GM21737 (cell line): ENCODE measurements at regions not wholly inside any gene's neighbourhood (a gene's known extent, or its start where the extent isn't known, plus 50 kb on each side); places are given as distances from the start of the nearest gene placed in this dataset.

Source experiments
- ATAC-seq: cut with Tn5 transposase; IDR thresholded peaks from one replicate; pipeline ENCODE4 v1.9.1; 2021; ENCODE audit warnings: mild to moderate bottlenecking, moderate library complexity; ENCODE audit not compliant: unreplicated experiment

DNA sequence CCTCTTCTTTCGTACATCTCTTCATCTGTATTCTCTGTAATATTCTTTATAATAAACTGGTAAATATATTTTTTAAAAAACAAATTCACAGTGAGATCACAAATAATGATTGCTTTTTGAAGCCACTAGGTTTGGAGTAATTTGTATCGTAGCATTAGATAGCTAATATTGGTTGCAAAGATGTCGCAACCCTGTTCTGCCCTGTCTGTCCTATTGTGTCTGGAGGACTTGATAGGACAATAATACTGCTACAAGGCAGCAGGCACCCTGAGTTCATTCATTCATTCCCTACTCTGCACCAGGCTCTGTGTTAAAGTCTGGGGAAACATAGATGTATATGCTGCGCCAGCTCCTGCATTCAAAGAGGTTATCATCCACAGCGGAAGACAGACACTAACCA is 206.7 kb upstream of the KLF4 start:
- ATAC-seq, result no peak

GRCh38 chr9:107694390-107694789 is 204.8 kb upstream of the KLF4 start:
- ATAC-seq, result no peak

- ATAC-seq, result no peak
Measured at GRCh38 chr9:107693625-107694326, 204.2 kb upstream of the KLF4 start.

GRCh38 chr9:107691664-107692063 is 202.1 kb upstream of the KLF4 start:
- ATAC-seq, result no peak

DNA sequence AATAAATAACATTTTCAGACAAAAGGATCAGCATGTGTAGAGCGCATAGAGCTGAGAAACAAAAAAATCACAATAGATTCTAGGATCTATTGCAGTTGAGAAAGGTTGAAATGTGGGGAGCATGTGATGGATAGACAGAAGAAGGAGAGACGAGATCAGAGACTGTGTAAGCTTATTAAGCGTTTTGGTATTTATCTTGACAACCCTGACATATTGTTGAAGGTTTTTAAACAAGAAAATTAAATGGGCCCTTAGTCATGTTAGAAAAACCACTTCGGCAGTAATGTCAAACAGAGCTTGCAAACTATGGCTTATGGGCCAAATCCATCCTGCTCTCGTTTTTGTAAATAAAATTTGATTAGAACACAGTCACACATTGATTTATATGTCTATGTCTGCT is 200.5 kb upstream of the KLF4 start:
- no peak for ATAC-seq

DNA sequence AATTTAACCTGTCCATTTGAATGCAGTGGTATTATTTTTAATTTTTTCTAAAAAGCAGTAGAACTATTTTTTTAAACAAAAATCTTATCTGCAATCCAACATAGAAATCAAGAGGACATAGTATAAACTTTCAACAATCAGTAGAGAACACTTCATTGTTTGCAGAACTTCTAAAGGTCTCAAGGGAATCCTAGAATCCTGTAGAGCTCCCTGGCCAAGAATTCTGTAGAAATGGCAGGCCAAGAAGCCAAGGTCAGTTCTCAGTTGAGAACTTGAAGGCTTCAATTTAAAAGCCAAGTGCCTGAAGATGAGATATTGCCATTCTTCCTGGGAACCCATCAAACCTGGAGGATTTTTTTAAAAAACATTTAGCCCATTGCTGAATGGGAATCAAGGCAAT is 199.2 kb upstream of the KLF4 start:
- ATAC-seq, result no peak

- no peak for ATAC-seq
Measured at GRCh38 chr9:107685901-107686300, 196.3 kb upstream of the KLF4 start.

DNA sequence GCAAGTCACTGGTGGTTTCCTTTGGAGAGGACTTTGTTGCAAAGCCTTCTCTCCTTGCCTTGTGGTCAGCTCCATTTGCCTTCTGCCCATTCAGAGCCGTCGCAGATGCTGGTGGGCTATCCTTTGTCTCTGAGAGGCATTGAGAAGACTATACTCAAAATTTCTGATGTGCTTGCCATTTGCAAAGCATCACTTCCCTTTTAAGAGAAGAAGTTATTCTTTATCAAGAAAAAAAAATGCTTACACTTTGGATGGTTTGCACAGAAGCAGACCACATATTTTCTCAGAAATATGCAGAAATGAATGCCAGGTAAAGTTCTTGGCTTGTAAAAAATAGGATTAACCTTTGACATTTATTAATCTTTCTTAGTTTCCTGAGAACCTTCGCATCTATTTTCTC is 195.8 kb upstream of the KLF4 start:
- ATAC-seq, result no peak

DNA sequence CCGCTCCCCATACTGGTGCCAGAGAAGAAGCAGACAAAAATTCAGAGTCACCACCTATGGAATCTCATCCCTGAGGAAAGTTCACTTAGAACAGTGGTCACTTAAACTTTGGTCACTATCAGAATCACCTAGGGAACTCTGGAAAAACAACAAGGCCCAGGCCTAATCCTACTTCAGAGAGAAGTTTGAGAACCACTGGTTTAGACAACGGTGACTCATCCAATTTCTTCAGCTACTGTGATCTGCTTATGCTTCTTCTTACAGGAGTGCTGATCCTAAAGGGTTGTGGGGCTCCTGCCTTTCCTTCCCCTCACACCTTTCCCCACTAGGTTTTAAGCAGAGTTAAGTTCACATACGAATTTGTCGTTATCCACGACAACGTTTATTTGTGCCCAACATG is 194.7 kb upstream of the KLF4 start:
- no peak for ATAC-seq

GRCh38 chr9:107683566-107683965 is 194.0 kb upstream of the KLF4 start:
- no peak for ATAC-seq

- ATAC-seq, result no peak
Measured at GRCh38 chr9:107681988-107682387, 192.4 kb upstream of the KLF4 start.

DNA sequence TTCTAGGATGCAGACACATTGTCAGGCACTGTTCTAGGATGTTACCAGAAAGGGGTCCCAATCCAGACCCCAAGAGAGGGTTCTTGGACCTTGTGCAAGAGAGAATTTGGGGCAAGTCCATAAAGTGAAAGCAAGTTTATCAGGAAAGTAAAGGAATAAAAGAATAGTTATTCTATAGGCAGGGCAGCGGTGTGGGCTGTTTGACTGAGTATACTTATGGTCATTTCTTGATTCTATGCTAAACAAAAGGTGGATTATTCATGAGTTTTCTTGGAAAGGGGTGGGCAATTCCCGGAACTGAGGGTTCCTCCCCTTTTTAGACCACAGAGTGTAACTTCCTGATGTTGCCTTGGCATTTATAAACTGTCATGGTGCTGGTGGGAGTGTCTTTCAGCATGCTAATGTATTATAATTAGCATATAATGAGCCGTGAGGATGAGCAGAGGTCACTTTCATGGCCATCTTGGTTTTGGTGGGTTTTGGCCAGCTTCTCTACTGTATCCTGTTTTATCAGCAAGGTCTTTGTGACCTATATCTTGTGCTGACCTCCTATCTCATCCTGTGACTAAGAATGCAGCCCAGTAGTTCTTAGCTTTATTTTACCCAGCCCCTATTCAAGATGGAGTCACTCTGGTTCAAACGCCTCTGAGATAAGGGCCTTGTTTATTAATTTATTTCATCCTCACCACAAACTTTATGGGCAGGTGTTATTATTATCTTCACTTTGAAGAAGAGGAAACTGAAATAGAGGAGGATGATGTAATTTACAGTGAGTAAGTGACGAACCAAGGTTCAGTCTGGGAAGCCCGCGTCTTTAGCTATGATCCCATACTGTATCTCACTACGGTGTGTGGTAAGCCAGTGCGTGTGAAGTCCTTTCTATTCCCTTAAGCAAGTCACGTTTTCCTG is 186.0 kb upstream of the KLF4 start:
- no peak for ATAC-seq

DNA sequence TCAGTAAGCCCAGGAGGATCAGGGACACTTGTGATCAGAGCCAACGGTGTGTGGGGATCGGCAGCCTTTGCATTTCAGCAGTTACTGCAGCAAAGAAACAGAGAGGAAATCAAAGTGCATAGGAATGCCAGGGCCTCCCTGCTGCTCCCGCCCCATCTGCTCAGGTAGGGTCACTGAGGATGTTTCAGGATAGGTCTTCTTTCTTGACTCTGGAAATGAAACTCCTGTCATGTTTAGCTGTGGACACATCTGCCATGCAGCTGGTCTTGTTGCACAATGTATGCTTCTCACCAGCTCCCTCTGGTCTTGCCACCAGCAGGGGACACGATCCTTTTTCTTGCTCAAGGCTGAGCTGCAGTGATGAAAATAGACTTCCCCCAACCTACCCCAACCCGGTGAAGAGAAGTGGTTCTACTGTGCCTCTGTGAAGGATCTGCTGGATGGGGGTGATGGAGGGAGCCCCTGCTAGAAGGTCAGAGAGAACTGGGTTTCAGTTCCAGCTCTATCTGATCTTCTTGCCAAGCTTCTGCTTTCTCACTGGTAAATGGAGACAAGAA is 185.2 kb upstream of the KLF4 start:
- no peak for ATAC-seq

GRCh38 chr9:107673861-107674720 is 184.5 kb upstream of the KLF4 start:
- no peak for ATAC-seq

GRCh38 chr9:107671588-107671987 is 182.0 kb upstream of the KLF4 start:
- no peak for ATAC-seq

- no peak for ATAC-seq
Measured at GRCh38 chr9:107669422-107669821, 179.9 kb upstream of the KLF4 start.

DNA sequence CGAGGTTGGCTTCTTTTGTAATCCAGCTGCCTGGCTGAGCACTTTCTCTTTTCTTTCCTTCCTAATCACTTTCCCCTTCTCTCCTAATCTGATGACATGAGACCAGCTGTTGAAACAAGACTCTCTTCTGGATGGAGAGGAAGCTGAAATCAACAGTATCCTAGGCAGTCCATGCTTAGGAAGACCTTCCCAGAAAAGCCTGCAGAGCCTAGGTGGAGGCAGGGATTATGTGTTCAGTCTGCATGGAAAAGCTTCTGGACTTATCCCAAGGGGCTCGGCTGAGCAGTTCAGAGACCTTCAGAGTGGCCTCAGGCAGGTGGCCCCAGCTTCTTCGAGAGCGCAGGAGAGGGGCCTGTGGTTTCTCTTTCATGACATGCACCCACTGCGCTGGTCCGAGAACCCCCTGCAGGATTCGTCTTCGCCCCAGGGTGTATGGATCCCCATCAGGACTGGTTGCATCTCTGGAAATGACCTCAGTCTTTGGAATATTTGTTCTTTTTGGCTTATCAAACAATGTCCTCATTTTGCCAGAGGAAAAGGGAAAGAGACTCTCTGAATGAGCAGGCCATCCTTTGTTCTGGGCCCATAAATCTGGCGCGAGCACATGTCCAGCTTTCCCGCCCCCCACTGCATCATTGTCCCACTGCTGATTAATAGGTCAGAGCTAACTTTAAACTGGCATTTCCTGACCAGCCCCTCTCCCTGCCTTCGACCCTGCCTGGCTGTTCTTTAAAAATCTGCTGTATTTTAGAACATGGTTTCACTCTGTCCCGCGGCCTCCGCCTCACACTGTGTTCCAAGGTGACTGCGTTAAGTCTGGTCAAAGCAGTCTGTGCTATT is 177.9 kb upstream of the KLF4 start:
- no peak for ATAC-seq

DNA sequence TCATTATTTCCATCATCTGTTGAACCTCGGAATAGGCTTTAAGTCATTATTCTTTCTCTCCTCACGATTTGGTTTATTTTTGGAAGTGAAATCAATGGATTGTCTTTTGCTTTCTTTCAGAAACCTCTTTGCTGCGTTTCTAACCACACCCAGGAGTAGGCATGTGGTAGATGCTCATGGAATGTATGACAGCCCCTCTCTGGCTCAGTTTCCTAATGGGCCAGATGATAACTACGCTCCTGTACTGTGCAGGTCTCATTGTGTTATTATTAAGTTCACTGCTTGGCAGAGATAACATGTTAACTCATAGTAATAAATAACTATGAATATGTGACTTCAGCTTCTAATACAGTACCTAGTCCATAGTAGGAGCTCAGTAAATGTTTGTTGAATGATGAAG is 175.5 kb upstream of the KLF4 start:
- ATAC-seq, result no peak

DNA sequence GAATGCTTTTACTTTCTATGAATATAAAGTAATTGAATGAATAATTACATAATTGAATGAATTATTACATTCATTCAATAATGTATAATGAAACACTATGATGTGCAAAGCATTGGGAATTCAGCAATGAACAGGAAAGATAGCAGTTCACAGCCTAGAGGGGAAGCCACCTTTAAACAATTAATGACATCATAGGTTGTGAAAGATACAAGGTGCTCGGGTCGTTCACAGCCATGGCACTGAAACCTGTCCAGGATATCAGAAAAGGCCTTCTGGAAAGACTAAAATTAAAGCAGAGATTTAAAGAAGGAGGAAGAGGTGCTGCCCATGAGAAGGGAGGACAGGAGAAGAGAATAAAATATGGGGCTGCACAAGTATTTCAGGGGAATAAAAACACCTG is 171.4 kb upstream of the KLF4 start:
- ATAC-seq, result no peak

DNA sequence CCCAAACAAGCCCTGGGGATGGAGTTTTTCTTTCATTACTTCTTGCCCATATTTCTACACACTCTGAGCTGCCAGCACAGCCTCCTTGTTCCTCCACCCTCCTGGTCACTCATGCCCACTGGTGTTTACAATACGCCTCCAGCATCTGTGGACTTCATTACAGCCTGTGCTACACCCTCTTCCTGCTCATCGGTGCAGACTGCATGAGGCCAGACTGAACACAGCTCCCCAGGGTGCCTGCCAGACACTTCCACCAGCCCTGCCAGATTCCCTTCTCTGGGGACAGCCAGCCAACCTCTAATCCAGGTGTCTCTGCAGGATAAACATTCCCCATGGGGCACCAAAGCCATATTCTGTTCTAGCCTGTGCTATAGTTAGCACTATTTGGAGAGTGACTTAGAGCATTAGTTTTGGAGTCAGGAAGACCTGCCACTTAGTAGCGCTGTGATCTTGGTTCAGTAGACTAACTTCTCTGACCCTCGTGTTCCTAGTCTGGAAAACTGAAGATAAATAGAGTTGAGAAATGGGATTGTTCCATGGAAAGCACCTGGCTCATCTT is 163.8 kb upstream of the KLF4 start:
- no peak for ATAC-seq
